GM20431 (cell line): ENCODE measurements at regions not wholly inside any gene's neighbourhood (a gene's known extent, or its start where the extent isn't known, plus 50 kb on each side); places are given as distances from the start of the nearest gene placed in this dataset.
"Not testable (repeated sequence)": the region's sequence is repeated elsewhere in the genome, so short reads cannot be mapped to it uniquely, and the experiment has no call there.

ENCODE experiments used
- in situ Hi-C: fragments of 300-500 bp; cut with MseI, MboI; formaldehyde crosslinking; loops from one replicate; pipeline ENCODE4 v1.15.0; 2020; ENCODE audit warnings: low sequenced_read_pairs; ENCODE audit not compliant: unreplicated experiment

DNA sequence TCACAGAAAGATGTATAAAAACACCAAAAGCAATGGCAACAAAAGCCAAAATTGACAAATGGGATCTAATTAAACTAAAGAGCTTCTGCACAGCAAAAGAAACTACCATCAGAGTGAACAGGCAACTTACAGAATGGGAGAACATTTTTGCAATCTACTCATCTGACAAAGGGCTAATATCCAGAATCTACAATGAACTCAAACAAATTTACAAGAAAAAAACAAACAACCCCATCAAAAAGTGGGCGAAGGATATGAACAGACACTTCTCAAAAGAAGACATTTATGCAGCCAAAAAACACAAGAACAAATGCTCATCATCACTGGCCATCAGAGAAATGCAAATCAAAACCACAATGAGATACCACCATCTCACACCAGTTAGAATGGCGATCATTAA, 674.4 kb downstream of the UQCRFS1 start:
- in situ Hi-C loops, result not testable (repeated sequence)

DNA sequence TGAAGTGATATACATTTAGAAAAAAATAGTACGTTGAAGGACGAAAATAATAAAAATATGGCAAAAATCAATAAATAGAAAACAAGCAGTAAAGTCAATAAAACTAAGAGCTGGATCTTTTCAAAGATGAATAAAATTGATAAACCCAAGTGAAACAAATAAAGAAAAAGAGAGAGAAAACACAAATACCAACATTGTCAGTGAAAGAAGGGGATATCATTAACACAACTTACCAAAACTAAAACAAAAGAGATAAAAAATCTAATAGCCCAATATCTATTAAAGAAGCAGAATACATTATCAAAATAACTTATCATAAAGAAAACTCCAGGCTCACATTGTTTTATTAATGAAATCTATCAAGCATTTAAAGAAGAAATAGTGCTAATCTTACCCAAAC, 675.1 kb downstream of the UQCRFS1 start:
- in situ Hi-C loops, result no loop called here

DNA sequence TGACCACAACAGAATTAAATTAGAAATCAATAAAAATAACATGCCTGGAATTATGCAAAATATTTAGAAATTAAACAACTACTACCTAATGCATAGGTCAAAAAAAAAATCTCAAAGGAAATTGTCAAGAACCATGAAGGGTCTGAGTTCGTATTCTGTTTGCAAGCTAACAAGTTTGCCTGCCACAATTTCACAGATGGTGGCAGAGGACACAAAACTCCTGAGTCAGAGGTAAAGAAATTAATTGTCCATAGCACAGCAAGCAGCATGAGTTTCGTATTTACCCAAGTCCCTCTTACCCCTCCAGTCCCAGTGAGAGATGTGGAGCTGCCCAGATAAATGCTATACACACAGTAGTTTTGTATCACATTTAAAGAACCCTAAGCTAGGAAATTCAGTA, 675.9 kb downstream of the UQCRFS1 start:
- in situ Hi-C loops, result no loop called here

DNA sequence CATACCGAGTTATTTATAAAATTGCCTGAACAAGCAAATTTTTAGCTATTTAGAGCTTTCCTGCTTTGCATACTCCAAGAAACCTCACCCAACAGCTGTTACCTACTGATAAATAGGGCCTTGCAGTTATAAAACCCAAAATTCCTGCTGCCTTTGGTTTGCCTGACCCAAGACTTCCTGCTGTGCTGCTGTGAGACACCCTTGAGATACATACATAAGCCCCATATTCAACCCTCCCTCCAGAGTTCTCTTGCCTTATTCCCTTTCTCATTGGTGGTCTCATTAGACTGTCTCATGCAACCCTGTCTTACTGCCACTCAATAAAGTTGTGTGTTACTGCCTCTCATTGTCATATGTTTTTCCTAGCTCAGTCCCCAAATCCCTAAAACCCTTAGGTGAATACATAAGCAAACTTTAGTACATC, 677.6 kb downstream of the UQCRFS1 start:
- in situ Hi-C loops, result no loop called here

GRCh38 chr19:28534766-28535351, 678.1 kb downstream of the UQCRFS1 start:
- in situ Hi-C loops, result no loop called here

DNA sequence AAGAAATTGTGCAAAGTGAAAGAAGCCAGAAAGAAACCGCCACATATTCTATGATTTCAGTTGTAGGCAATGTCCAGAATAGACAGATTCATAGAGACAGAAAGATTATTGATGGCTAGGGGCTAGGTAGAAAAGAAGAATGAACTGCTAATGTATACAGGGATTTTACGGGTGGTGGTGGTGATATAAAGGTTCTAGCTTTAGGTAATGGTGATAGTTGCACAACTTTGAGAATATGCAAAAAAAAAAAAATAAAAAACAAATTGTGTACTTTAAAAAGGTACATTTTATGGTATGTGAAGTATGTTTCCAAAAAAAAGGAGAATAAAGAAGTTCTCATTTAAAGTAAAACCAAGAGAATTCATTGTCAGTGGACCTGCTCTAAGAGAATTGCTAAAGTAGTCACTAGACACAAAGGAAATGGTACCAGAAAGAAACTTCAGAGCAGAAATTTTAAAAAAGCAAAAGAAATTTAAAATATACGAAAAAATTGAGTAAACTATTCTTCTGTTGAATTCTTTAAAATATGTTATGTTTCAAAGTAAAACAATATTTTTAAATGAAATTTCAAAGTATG, 680.1 kb downstream of the UQCRFS1 start:
- in situ Hi-C loops, result no loop called here

- in situ Hi-C loops, result no loop called here
These were observed 681.0 kb downstream of the UQCRFS1 start for GRCh38 chr19:28531979-28532378.

- in situ Hi-C loops, result no loop called here
These were observed 682.4 kb downstream of the UQCRFS1 start for GRCh38 chr19:28530406-28531035.

GRCh38 chr19:28526038-28526437, 686.9 kb downstream of the UQCRFS1 start:
- in situ Hi-C loops, result no loop called here

GRCh38 chr19:28523619-28524018, 689.3 kb downstream of the UQCRFS1 start:
- in situ Hi-C loops, result no loop called here

DNA sequence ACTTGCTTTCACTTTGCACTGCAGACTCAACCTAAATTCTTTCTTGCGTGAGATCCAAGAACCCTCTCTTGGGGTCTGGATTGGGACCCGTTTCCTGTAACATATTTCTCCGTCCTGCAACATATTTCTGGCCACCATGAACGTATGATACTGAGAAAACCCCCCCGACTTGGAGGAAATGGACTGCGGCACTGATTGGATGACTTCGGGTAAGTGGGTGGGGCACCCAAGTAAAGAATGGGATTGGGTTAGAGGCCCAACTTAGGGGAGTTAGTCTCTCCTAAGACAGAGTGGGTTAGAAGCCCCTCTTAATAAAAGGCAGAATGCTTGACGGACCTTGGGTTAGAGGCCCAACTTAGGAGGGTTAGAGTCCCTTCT, 690.4 kb downstream of the UQCRFS1 start:
- in situ Hi-C loops, result no loop called here

DNA sequence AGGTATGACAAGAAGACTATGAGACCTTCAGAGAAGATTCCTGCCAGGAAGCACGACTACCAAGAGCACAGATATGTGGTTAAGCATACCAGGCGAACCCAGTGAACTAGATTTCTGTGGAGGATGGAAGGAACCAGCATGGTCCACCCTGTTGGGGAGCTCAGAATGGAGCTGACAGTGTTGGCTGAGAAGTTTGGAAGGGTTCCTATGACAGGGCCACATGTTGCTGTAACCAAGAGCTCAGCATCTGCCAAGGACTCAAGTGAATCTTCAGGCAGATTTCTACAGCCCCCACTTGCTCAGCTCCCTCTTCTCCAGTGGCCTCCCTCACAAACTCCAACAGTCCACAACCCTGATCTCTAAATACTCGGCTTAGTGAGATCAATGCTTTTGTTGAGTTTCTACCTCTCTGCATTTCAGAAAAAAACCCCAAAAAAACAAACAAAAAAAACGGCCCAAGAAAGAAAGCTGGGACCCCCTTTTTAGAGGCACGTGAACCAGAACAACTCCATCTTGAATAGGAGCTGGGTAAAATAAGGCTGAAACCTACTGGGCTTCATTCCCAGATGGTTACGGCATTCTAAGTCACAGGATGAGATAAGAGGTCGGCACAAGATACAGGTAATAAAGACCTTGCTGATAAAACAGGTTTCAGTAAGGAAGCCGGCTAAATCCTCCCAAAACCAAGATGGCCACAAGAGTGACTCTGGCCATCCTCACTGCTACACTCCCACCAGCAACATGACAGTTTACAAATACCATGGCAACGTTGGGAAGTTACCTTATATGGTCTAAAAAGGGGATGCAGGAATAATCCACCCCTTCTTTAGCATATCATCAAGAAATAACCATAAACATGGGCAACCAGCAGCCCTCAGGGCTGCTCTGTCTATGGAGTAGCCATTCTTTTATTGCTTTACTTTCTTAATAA, 691.1 kb downstream of the UQCRFS1 start:
- in situ Hi-C loops, result no loop called here

DNA sequence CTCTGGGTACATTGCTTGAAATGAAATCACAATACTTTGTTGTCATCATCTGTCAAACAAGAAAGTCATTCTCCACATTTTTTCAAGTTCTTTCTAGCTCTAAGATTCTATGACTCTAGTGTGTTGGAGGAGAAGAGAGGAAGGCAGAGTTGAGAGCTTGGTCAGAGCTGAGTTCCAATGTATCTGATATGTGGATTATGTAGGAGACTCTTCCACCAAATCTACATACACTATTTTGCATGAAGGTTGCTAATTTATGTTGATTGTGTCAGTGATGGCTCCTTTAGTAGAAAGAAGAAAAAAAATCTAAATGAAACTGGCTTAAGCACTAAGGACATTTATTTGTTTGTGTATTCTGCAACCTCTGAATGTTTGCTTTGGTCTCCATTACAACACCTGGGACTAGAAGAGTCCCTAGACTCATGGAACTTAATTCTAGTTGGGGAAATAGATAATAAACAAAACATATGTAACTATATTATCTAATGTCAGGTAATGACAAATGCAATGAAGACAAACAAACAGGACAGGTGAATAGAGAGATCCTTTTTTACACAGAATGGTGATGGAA, 691.9 kb downstream of the UQCRFS1 start:
- in situ Hi-C loops, result no loop called here

GRCh38 chr19:28519952-28520861, 692.7 kb downstream of the UQCRFS1 start:
- in situ Hi-C loops, result no loop called here

DNA sequence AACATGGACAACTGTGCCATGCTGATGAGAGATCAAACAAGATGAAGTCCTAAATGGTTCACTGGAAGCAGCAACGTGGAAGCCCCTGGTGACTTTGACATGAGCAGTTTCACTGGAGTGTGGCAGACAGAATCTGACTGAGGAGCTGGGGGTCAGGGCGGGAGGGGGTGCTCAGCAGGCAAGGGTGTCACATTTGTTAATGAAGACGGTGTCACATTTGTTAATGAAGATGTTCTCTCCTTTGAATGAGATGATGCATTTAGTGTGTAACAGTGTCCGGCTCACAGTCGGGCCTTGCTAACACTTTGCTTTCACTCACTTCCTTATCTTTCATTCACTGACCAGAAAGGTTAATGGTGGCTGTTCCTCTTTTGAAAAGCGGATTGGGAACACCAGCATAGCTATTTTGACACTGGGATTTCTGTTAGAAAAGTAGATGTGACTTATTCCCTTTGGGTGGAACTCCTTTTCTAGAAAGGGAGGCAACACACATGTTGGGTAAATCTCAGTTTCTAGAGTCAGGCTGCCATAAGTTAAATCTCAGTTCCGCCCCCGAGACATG, 693.7 kb downstream of the UQCRFS1 start:
- in situ Hi-C loops, result no loop called here

GRCh38 chr19:28516415-28516872, 696.5 kb downstream of the UQCRFS1 start:
- in situ Hi-C loops, result no loop called here

- in situ Hi-C loops, result no loop called here
These were observed 698.8 kb downstream of the UQCRFS1 start for GRCh38 chr19:28514166-28514565.

DNA sequence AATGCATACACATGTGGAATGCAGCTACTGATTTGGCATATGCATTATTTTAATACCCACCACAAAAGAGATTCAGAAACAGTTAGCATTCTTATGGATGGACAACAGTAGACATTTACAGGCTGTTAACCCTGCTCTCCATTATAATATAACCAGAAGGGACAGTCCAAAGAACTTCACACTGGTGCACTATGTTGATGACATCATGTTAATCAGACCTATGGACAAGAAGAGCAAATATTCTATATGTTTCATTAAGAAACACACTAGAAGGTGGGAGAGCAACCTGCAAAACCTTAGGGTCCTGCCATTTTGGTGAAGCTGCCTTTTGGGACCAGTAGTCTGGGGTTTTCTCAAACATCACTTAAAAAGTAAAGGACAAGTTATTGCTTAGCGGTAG, 701.3 kb downstream of the UQCRFS1 start:
- in situ Hi-C loops, result no loop called here
